ENCODE measurements at regions not wholly inside any gene's neighbourhood (a gene's known extent, or its start where the extent isn't known, plus 50 kb on each side); places are given as distances from the start of the nearest gene placed in this dataset.
A peak's percentile ranks its signal among the peaks of the same experiment; 100 is the strongest.

DNA sequence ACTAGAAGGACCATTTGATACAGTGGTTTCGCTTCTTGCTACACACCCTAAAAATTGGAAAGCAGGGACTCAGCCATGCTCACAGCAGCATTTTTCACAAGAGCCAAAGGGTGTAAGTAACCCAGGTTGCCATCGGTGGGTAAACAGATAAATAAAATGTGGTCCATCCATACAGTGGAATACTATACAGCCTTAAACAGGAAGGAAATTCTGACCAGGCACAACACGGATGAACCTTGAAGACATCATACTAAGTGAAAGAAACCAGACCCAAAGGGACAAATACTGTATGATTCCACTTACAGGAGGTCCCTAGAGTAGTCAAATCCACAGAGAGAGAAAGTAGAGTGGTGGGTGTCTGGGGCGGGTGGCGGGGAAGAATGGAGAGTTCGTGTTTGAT is 220.9 kb downstream of the PHETA1 start:
- TF ChIP-seq, protein P1, sequence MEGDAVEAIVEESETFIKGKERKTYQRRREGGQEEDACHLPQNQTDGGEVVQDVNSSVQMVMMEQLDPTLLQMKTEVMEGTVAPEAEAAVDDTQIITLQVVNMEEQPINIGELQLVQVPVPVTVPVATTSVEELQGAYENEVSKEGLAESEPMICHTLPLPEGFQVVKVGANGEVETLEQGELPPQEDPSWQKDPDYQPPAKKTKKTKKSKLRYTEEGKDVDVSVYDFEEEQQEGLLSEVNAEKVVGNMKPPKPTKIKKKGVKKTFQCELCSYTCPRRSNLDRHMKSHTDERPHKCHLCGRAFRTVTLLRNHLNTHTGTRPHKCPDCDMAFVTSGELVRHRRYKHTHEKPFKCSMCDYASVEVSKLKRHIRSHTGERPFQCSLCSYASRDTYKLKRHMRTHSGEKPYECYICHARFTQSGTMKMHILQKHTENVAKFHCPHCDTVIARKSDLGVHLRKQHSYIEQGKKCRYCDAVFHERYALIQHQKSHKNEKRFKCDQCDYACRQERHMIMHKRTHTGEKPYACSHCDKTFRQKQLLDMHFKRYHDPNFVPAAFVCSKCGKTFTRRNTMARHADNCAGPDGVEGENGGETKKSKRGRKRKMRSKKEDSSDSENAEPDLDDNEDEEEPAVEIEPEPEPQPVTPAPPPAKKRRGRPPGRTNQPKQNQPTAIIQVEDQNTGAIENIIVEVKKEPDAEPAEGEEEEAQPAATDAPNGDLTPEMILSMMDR (IDR thresholded peaks at IDR 0.05; ENCODE audit: unreplicated experiment in 3 of 3) = no peak
- peaks cover 22% of the 10 kb centered on the region for H3K27me3 Mint-ChIP-seq (ENCODE audit: low read depth)
- H3K9me3 Mint-ChIP-seq = no peaks in the 10 kb centered on the region
- H3K27ac Mint-ChIP-seq = peak overlapping the region in 1 of 3 experiments; percentile 4
- peaks cover 4% of the 10 kb centered on the region for H3K36me3 Mint-ChIP-seq (ENCODE audit: low read depth)
- peaks cover 43% of the 10 kb centered on the region for H3K4me1 Mint-ChIP-seq
- H3K4me3 Mint-ChIP-seq = no peak overlapping the region

DNA sequence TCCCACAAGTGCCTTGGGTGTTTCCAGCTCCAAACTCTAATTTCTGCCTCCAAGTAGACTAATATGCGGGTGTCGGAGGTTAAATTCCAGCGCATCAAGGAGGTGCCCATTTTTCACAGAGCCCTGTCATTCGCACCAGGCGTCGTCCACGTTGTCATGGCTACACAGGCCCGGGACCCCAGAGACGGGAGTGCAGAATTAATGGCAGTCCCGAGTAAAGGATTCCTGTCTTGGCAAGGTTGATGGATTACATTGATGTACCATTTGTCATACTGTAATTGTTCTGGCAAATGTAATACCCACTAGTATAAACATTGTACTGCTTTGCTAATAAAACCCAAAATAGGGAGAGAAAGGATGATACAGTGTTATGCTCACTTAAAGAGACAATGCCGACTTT is 222.9 kb upstream of the MYL2 start:
- Mint-ChIP-seq H3K4me1 (peaks cover 37% of the 10 kb centered on the region), H3K36me3 (ENCODE audit: low read depth) (peaks cover 4% of the 10 kb centered on the region), H3K9me3 (no peaks in the 10 kb centered on the region), H3K4me3 (peak overlapping the region; percentile 3 to 34 (median 17)), H3K27me3 (ENCODE audit: low read depth) (peaks cover 34% of the 10 kb centered on the region), H3K27ac (peak overlapping the region; percentile 72 to 92 (median 85))
- TF ChIP-seq, protein P1 (IDR thresholded peaks at IDR 0.05; ENCODE audit: unreplicated experiment in 3 of 3) = no peak

DNA sequence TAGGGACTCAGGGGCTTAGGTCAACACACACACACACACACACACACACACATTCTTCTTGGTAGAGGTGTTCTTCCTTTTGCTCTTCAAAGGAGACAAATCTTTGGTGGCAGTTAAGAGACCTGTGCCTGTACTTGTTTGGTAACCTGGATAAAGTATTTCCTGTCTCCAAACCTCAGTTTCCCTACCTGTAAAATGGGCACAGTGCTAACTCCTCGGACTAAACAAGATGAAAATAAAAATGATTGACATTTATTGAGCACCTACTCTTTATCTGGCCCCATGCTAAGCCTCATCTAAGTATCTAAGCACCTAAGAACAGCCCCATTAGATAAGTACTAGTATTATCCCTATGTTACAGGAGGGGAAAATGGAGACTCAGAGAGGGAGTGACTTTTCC is 220.8 kb upstream of the MYL2 start:
- Mint-ChIP-seq H3K4me3 (no peak overlapping the region), H3K27ac (peak overlapping the region in 1 of 3 experiments; percentile 15), H3K9me3 (no peaks in the 10 kb centered on the region), H3K36me3 (ENCODE audit: low read depth) (no peaks in the 10 kb centered on the region), H3K4me1 (peaks cover 31% of the 10 kb centered on the region), H3K27me3 (ENCODE audit: low read depth) (peaks cover 33% of the 10 kb centered on the region)
- TF ChIP-seq, protein P1 (IDR thresholded peaks at IDR 0.05; ENCODE audit: unreplicated experiment in 3 of 3) = no peak

DNA sequence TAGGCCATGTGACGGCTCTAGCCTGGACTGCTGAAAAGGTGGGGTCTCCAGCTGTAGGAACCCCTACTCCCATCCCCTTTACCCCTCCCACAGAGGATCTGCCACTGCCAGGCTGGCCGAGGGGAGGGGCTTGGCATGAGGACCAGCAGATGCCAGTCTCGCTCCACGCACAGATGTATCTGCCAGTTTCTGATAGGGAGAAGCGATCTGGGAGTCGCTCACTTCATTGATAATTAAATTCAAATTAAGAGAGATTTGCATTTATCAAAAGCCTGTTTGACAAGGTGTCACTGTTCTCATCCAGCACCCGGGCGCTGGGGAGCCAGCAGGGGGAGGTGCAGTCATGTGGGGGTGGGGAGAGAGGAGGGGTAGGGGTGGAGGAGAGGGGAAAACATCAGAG is 217.6 kb upstream of the MYL2 start:
- no peak overlapping the region for H3K27ac Mint-ChIP-seq
- no peak overlapping the region for H3K4me3 Mint-ChIP-seq
- peaks cover 15% of the 10 kb centered on the region for H3K4me1 Mint-ChIP-seq
- peaks cover 31% of the 10 kb centered on the region for H3K27me3 Mint-ChIP-seq (ENCODE audit: low read depth)
- TF ChIP-seq, protein P1 (IDR thresholded peaks at IDR 0.05; ENCODE audit: unreplicated experiment in 3 of 3) = no peak
- peaks cover 15% of the 10 kb centered on the region for H3K9me3 Mint-ChIP-seq
- H3K36me3 Mint-ChIP-seq (ENCODE audit: low read depth) = peaks cover 14% of the 10 kb centered on the region

DNA sequence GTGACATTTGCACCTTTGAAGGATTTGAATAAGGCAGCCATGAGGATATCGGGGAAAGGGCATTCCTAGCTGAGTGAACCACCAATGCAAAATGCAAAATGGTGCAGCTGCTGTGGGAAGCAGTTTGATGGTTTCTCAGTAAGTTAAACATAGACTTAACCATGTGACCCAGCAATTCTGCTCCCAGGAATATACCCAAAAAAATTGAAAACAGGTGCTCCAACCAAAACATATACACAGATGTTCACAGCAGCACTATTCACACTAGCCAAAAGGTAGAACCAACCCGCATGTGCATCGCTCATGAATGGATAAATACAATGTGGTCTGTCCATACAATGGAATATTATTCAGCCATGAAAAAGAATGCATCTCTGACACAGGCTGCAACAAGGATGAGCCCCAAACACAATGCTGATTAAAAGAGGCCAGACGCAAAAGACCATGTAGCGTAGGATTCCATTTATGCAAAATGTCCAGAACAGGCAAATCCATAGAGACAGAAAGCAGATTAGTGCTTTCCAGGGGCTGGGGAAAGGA is 215.0 kb upstream of the MYL2 start:
- no peak overlapping the region for H3K27ac Mint-ChIP-seq
- peaks cover 17% of the 10 kb centered on the region for H3K36me3 Mint-ChIP-seq (ENCODE audit: low read depth)
- TF ChIP-seq, protein P1 (IDR thresholded peaks at IDR 0.05; ENCODE audit: unreplicated experiment in 3 of 3) = no peak
- no peak overlapping the region for H3K4me3 Mint-ChIP-seq
- peaks cover 20% of the 10 kb centered on the region for H3K27me3 Mint-ChIP-seq (ENCODE audit: low read depth)
- peaks cover 24% of the 10 kb centered on the region for H3K9me3 Mint-ChIP-seq
- H3K4me1 Mint-ChIP-seq = peaks cover 5% of the 10 kb centered on the region

DNA sequence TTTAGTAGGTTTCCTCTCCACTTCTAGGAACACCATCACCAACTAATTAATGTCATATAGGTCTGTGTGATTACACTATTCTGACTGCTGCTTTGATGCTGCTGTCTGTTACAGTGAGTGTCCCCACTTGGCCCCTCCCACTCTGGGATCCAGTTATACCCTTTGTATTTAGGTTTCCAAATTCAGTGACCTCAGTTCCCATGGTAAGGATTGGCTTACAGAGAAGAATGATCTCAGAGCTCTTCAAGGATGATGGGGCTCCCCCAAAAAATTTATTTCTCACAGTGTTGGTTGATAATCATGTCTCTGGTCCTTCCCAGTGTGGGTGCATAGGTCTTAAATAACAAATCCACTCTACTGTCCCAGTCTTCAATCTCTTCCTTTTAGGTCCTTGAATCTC is 210.0 kb upstream of the MYL2 start:
- Mint-ChIP-seq H3K9me3 (peaks cover 24% of the 10 kb centered on the region), H3K4me3 (no peak overlapping the region), H3K4me1 (peaks cover 13% of the 10 kb centered on the region), H3K36me3 (ENCODE audit: low read depth) (peaks cover 17% of the 10 kb centered on the region), H3K27ac (no peak overlapping the region), H3K27me3 (ENCODE audit: low read depth) (no peaks in the 10 kb centered on the region)
- TF ChIP-seq, protein P1 (IDR thresholded peaks at IDR 0.05; ENCODE audit: unreplicated experiment in 3 of 3) = no peak

Data from nephron (organoid).